ENCODE measurements at regions not wholly inside any gene's neighbourhood (a gene's known extent, or its start where the extent isn't known, plus 50 kb on each side); places are given as distances from the start of the nearest gene placed in this dataset.

GRCh38 chr9:80635065-80635464, 1054.3 kb downstream of the TLE1 start:
- no peak for DNase-seq (ENCODE audit: low spot score)

- DNase-seq (ENCODE audit: low spot score) = no peak
Measured at GRCh38 chr9:80632041-80632440, 1057.3 kb downstream of the TLE1 start.

- DNase-seq (ENCODE audit: low spot score) = no peak
Measured at GRCh38 chr9:80622508-80622907, 1050.7 kb downstream of the TLE4 start.

- DNase-seq (ENCODE audit: low spot score) = no peak
Measured at GRCh38 chr9:80619356-80619755, 1047.6 kb downstream of the TLE4 start.

- DNase-seq (ENCODE audit: low spot score) = no peak
Measured at GRCh38 chr9:80615964-80616363, 1044.2 kb downstream of the TLE4 start.

GRCh38 chr9:80605793-80606192, 1034.0 kb downstream of the TLE4 start:
- DNase-seq (ENCODE audit: low spot score) = no peak

GRCh38 chr9:80605129-80605528, 1033.4 kb downstream of the TLE4 start:
- DNase-seq (ENCODE audit: low spot score) = peak; percentile 30

GRCh38 chr9:80602291-80602690, 1030.5 kb downstream of the TLE4 start:
- no peak for DNase-seq (ENCODE audit: low spot score)

GRCh38 chr9:80596579-80596978, 1024.8 kb downstream of the TLE4 start:
- no peak for DNase-seq (ENCODE audit: low spot score)

GRCh38 chr9:80595192-80595591, 1023.4 kb downstream of the TLE4 start:
- no peak for DNase-seq (ENCODE audit: low spot score)

- peak; percentile 17 for DNase-seq (ENCODE audit: low spot score)
Measured at GRCh38 chr9:80592413-80592812, 1020.6 kb downstream of the TLE4 start.

- DNase-seq (ENCODE audit: low spot score) = no peak
Measured at GRCh38 chr9:80586786-80587330, 1015.1 kb downstream of the TLE4 start.

GRCh38 chr9:80571953-80572352, 1000.2 kb downstream of the TLE4 start:
- no peak for DNase-seq (ENCODE audit: low spot score)

- no peak for DNase-seq (ENCODE audit: low spot score)
Measured at GRCh38 chr9:80569236-80569635, 997.5 kb downstream of the TLE4 start.

- peak; percentile 18 for DNase-seq (ENCODE audit: low spot score)
Measured at GRCh38 chr9:80561526-80561925, 989.8 kb downstream of the TLE4 start.

GRCh38 chr9:80560976-80561375, 989.2 kb downstream of the TLE4 start:
- no peak for DNase-seq (ENCODE audit: low spot score)

GRCh38 chr9:80557256-80557655, 985.5 kb downstream of the TLE4 start:
- no peak for DNase-seq (ENCODE audit: low spot score)

- no peak for DNase-seq (ENCODE audit: low spot score)
Measured at GRCh38 chr9:80556631-80557030, 984.9 kb downstream of the TLE4 start.

GRCh38 chr9:80555782-80556325, 984.1 kb downstream of the TLE4 start:
- no peak for DNase-seq (ENCODE audit: low spot score)

- no peak for DNase-seq (ENCODE audit: low spot score)
Measured at GRCh38 chr9:80554856-80555255, 983.1 kb downstream of the TLE4 start.

- no peak for DNase-seq (ENCODE audit: low spot score)
Measured at GRCh38 chr9:80554301-80554700, 982.5 kb downstream of the TLE4 start.

- DNase-seq (ENCODE audit: low spot score) = no peak
Measured at GRCh38 chr9:80552931-80553330, 981.2 kb downstream of the TLE4 start.

GRCh38 chr9:80550181-80550580, 978.4 kb downstream of the TLE4 start:
- no peak for DNase-seq (ENCODE audit: low spot score)

GRCh38 chr9:80547613-80548012, 975.8 kb downstream of the TLE4 start:
- DNase-seq (ENCODE audit: low spot score) = no peak

Measured in Ammon's horn (tissue), 1 donor.